Activated CD4-positive, CD25-positive, alpha-beta regulatory T cell treated with anti-CD3 and anti-CD28 coated beads, Interleukin-2, amount 50 U/mL, for 24 hours (primary cell): ENCODE measurements at regions not wholly inside any gene's neighbourhood (a gene's known extent, or its start where the extent isn't known, plus 50 kb on each side); places are given as distances from the start of the nearest gene placed in this dataset.

Source experiments
- ATAC-seq, 2 donors: fragments of 150-1000 bp; cut with Tn5 transposase; one replicate each; pipeline ENCODE4 v1.10.0; 2021; ENCODE audit warnings: mild to moderate bottlenecking in 1 of 2, moderate library complexity in 1 of 2

GRCh38 chr13:103263448-103263847 is 197.2 kb upstream of the SLC10A2 start:
- no peak for ATAC-seq

GRCh38 chr13:103255587-103256301 is 189.5 kb upstream of the SLC10A2 start:
- ATAC-seq: no peak

DNA sequence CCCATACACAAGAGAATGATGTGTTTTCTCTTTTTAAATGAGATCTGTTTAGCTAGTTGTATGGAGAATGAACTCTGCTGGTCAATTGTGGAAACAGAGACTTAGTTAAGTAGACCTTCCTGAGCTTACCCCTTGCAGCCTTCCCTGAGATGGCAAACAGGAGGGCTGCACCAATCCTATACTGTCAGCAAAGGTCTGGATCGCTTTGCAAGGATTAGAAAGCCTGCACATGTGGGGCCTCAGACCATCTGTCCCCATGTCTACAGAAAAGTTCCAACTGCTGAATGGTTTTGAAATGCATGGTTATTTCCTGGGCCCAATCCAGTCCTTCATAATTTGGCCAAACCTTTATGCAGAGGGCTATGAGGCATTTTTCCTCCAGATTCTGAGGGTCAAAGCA is 183.9 kb upstream of the SLC10A2 start:
- no peak for ATAC-seq

DNA sequence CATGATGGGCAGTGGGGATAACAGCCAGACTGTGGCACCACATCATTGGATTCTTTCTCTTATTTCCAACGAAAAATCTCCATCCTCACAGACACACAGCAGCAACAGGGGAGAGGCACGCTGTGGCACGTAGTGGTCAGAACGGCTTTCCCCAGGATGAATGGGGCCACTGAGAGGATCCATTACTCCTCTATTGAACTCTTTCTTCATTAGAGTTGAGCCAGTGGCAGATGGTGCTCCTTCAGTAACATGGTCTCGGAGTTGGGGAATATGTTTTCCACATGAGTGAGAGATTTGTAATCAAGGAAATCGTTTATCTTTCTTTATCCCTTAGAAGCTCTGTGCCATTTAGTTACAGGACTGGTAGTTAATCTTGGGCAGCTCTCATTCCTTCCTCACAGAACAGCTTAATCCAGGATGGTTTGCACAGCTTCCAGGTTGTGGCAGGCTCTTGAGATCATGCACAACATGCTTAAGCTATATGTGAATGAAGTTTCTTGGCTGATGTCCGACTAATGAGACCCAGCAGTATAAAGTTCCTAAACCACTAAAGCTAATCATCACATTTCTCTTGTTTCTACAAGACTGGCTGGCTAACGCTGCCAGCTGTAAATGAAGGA is 180.5 kb upstream of the SLC10A2 start:
- no peak for ATAC-seq

DNA sequence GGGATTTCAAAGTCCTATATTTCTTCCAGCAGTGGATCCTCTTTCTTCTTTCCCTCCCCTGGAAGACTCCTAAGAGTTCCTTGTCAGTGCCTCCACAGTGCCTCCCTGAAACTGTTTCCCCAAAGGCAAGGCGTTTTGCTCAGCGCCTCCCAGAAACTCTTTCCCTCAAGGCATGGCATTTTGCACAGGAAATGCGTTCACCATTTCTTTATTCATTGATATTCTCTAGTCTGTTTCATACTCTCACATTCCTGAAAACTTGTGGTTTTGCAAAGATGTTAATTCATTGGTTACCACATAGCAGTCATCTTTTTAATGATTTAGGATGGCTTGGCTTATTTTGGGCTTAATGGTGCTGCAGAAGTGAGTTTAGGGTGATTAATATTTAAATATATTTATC is 177.3 kb upstream of the SLC10A2 start:
- no peak for ATAC-seq

- no peak for ATAC-seq
These were observed 172.2 kb upstream of the SLC10A2 start for GRCh38 chr13:103238441-103238840.

DNA sequence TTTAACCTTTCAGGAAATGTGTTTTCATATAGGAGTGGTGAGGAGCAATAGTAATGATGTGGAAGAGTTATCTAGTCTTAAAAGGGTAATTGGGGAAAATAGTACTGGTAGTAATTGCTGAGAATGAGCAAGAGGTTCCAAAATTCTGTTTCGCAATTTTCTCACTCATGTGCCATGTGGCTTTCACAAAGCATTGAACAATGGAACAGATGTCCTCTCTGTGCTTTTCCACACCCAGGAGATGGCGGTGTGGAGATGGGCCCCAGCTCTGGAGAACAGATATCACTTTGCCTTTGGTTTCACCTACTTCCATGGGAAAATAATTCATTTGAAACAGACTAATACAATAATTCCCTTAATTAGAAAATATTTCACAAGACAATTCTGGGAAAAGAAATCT is 170.0 kb upstream of the SLC10A2 start:
- no peak for ATAC-seq

GRCh38 chr13:103229674-103230073 is 163.5 kb upstream of the SLC10A2 start:
- no peak for ATAC-seq

DNA sequence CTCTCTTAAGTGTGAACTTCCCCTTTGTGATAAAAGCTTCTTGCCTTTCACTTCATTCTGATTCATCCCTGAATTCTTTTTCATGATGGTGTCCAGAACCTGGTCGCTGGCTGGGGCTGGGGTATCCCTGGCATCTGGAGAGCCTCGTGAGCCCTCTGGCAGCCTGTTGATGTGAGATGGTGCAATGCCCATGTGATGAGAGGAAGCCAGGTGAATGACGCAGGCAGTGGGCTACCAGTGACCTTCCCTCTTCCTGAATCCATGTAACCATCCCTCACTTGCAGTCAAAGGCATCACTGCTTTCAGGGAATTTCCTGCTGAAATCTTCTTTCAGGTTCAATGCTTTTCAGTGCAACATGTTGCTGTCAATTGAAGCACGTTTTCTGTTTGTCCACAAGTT is 158.6 kb upstream of the SLC10A2 start:
- no peak for ATAC-seq

DNA sequence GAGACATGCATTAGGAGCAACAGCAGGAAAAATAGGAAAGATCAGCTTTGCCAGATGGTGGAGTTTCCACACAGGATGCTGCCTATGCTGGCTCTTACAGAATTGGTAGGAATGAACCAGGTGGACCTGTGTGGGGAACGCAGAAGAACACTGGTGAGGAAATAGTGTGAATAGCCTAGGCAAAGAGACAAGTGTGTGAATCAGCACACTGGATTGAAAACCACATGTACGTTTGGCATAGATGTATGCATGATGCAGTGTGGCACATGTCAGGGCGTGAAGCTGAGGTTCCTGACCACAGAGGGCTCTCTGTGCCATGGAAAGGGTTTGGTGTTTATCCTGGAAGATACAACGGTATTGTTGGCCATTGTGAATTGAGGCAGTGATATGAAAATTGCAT is 156.5 kb upstream of the SLC10A2 start:
- ATAC-seq: no peak

DNA sequence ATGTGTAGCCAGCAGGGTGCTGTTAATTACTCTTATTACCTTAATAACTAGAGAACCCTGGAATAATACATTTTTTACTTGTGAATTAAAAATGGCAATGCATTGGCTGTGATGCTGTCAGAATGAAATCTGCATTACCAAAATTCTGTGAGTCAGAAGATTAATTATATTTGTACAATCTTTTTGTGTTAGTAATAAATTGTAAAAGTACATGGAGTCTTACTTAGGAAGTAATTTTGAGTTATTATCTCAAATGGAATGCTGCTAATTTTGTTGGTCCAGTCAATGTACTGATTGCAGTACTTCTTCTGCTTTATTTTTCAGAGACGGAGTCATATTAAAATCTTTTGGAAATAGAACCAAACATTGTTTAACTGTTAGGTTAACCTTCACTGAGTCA is 152.0 kb upstream of the SLC10A2 start:
- ATAC-seq: no peak

GRCh38 chr13:103213152-103213551 is 146.9 kb upstream of the SLC10A2 start:
- no peak for ATAC-seq

- ATAC-seq: no peak
These were observed 144.1 kb upstream of the SLC10A2 start for GRCh38 chr13:103210348-103210747.

DNA sequence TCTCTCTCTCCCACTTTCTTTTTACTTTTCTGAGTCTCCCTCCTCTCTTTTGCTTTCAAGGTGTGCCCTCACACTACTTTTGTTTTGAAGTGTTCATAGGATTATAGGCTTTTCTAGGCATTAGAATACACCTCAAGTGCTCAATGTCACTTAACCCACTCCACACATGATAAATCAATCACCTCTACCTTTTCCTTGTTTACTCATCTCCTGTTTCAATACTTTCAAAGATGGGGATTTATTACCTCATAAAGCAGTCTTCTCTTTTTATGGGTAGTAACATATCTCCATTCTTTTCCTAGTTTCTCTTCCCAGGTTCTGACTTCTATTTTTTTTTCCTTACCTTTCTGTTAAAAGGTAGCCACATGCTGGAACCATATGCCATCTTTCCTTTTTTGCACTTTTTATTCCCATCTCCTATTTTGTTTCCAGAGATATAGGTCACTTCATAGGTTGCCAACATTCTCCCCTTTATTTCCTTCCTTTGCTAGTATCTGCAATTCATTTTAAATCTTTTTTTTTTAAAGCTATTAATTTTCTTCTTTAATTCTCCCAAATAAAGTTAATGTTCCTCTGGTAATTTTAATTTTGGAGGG is 137.6 kb upstream of the SLC10A2 start:
- ATAC-seq: no peak

- ATAC-seq: no peak
These were observed 134.1 kb upstream of the SLC10A2 start for GRCh38 chr13:103200118-103200885.

DNA sequence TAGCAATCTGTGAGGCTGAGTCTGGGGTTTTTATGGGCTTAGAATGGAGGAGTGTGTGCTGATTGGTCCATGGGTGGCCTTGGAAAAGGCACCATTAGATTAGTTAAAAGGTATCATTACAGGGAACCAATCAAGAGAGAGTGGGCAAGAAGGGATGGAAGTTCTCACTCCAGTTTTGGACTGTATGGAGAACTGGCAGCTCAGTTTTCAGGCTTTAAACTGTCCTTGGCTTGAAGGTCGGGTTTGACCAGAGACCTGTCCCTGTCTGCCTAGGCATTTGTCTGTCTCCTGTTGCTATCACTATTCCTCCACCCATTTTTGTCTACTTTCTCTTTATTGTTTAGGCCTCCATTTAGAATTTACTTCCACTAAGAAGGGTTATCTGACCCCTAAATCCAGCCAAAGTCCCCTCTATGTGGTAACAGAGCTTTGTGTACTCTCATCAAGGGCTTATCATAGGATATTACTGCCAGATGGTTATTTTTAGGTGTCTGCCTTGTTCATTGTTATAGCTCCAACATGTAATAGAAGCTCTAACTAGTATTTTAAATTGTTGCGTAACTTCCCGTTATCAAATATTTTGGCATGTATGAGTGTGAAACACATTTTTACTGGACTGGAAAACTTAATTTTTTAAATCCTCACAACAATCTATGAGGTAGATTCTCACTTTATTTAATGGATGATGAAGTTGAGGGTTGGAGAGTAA is 133.3 kb upstream of the SLC10A2 start:
- ATAC-seq: no peak

GRCh38 chr13:103196356-103196755 is 130.1 kb upstream of the SLC10A2 start:
- no peak for ATAC-seq

GRCh38 chr13:103195762-103196161 is 129.5 kb upstream of the SLC10A2 start:
- no peak for ATAC-seq

DNA sequence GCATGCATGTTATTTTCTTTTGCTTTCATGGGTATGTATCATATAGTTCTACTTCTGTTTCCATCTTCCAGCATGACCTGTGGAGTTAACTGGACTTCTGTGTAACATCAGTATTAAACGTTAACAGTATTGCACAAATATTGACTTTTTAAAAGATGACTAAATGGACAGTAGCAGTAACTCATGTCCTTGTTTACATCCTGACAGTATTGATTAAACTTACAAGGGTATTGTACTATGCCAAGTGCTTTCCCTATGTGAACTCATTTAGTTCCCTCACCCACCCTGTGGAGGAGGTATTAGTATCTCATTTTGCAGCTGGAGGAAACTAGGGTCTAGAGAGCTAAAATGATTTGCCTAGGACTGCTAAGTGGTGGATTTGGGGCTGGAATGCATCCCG is 128.7 kb upstream of the SLC10A2 start:
- ATAC-seq: no peak

DNA sequence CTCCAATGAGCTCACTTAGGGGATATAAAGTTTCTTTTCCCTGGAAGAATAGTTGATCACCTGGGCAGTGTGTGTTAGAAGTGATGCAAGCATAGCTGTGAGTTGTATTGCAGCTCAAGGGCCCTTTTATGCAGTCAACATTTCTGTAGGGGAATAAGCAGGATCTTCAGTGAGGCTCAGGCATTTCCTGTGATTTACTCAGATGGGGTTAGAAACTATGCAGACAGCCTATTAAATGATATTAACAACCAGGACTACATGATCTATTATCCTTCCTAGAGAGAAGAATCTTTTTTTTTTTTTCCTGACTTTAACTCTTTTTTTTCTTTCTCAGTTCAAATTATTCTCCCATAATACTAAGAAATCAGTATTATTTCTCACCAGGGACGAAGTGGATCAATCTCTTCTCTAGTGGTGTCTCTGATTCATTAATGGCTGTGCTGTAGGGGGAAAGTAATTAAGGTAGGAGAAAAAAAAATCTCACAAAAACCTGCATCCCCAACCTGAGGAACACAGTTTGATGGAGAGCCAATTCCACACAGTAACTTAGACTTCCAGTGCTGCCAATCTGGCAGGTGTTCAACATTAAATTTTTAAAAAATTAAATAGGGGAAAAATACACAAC is 126.4 kb upstream of the SLC10A2 start:
- no peak for ATAC-seq

GRCh38 chr13:103190841-103191240 is 124.6 kb upstream of the SLC10A2 start:
- no peak for ATAC-seq

DNA sequence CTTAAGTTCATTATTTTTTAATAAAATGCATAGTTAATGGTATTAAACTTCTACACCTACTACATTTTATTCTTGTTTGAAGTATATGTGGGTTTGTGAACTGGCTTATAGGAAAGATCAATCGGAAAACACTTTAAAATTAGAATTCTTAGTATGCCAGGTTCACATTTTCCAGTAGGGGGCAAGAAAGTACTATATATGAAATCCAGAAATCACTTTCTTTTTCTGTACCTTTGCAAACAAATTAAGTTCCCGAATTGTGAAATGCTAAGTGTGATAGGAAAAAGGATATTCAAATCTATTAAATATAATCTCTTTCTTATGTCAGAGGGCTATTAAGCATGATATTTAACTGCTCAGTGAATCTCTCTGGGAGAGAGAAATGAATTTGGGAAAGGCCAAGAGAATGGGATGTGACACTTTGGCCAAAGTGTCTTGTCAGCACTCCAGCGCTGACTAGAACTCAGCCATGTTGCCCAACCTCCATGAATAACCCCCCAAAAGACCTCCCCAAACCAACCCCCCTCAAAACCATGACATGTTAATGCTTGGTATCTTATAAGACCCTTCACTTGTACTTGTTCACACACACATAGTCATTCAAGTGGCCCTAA is 122.6 kb upstream of the SLC10A2 start:
- ATAC-seq: no peak
